Breast epithelium (tissue), 4 donors: ENCODE measurements at regions not wholly inside any gene's neighbourhood (a gene's known extent, or its start where the extent isn't known, plus 50 kb on each side); places are given as distances from the start of the nearest gene placed in this dataset.

Experiments
- DNase-seq, 2 donors: peaks; one replicate each; pipeline ENCODE4 v3.0.0-alpha.2; 2019; ENCODE audit warnings: low spot score in 2 of 2
- H3K27ac ChIP-seq, 2 donors: fragments of 200-600 bp; sonication (generic) in 1 of 2; one replicate each; pipeline ENCODE4 v1.5.1; 2016 to 2019; ENCODE audit warnings: mild to moderate bottlenecking in 1 of 2
- H3K27me3 ChIP-seq, 2 donors: fragments of 200-600 bp; sonication (generic) in 1 of 2; one replicate each; pipeline versions ENCODE4 v1.5.1 to v1.6.0; 2017 to 2019; ENCODE audit warnings: control low read depth in 1 of 2, mild to moderate bottlenecking in 1 of 2
- H3K36me3 ChIP-seq: fragments of 200-600 bp; one replicate; pipeline ENCODE4 v1.5.1; 2019
- H3K4me1 ChIP-seq, 2 donors: fragments of 200-600 bp; sonication (generic); one replicate each; pipeline ENCODE4 v1.5.1; 2016 to 2019; ENCODE audit warnings: control low read depth in 1 of 2
- H3K4me3 ChIP-seq, 3 donors: fragments of 200-600 bp; sonication (generic); 1 replicate in 2 of 3; 2 replicates in 1 of 3; pipeline ENCODE4 v1.5.1; 2016 to 2019; ENCODE audit warnings: mild to moderate bottlenecking in 3 of 3, moderate library complexity in 2 of 3
- H3K9me3 ChIP-seq, 2 donors: fragments of 200-600 bp; sonication (generic) in 1 of 2; one replicate each; pipeline ENCODE4 v1.5.1; 2016 to 2019; ENCODE audit warnings: control low read depth in 1 of 2
- CTCF ChIP-seq, 3 donors: fragments of 450-650 bp; IDR thresholded peaks; one replicate each; pipeline ENCODE4 v1.5.1; 2016 to 2017; ENCODE audit warnings: antibody characterized with exemption in 3 of 3, mild to moderate bottlenecking in 3 of 3, moderate library complexity in 3 of 3
- POLR2A ChIP-seq: fragments of 450-650 bp; IDR thresholded peaks from one replicate; pipeline ENCODE4 v1.6.1; 2016; ENCODE audit warnings: antibody characterized with exemption, mild to moderate bottlenecking, moderate library complexity
- POLR2AphosphoS5 ChIP-seq, 3 donors: sonication (generic); formaldehyde crosslinking; IDR thresholded peaks; one replicate each; pipeline ENCODE4 v1.6.1; 2017; ENCODE audit warnings: antibody characterized with exemption in 3 of 3
- intact Hi-C: fragments of 100-400 bp; cut with DNase I; formaldehyde crosslinking; loops from one replicate; pipeline ENCODE4 v1.15.1; 2023; ENCODE audit warnings: low total_unique reads

GRCh38 chr20:60704147-60704546, 547.9 kb upstream of the CDH4 start:
- H3K9me3 ChIP-seq: no peaks in the 10 kb centered on the region
- intact Hi-C loops: no loop called here
- no peak overlapping the region for H3K27ac ChIP-seq
- no peak overlapping the region for H3K4me3 ChIP-seq
- TF ChIP-seq POLR2AphosphoS5 (IDR thresholded peaks at IDR 0.05) (no peak), POLR2A (no peak), CTCF (IDR thresholded peaks at IDR 0.05) (no peak)
- DNase-seq: no peak
- H3K4me1 ChIP-seq: no peaks in the 10 kb centered on the region
- no peaks in the 10 kb centered on the region for H3K36me3 ChIP-seq
- no peaks in the 10 kb centered on the region for H3K27me3 ChIP-seq

- TF ChIP-seq POLR2AphosphoS5 (IDR thresholded peaks at IDR 0.05) (no peak), CTCF (IDR thresholded peaks at IDR 0.05) (no peak), POLR2A (no peak)
- H3K27ac ChIP-seq: no peak overlapping the region
- no peak overlapping the region for H3K4me3 ChIP-seq
- intact Hi-C loops: no loop called here
- no peaks in the 10 kb centered on the region for H3K4me1 ChIP-seq
- no peaks in the 10 kb centered on the region for H3K9me3 ChIP-seq
- no peaks in the 10 kb centered on the region for H3K27me3 ChIP-seq
- H3K36me3 ChIP-seq: no peaks in the 10 kb centered on the region
- DNase-seq: no peak
Observed at GRCh38 chr20:60713396-60713795, 538.7 kb upstream of the CDH4 start.

- Histone ChIP-seq H3K9me3 (no peaks in the 10 kb centered on the region), H3K36me3 (no peaks in the 10 kb centered on the region), H3K27me3 (no peaks in the 10 kb centered on the region), H3K4me3 (no peak overlapping the region), H3K4me1 (no peaks in the 10 kb centered on the region), H3K27ac (no peak overlapping the region)
- DNase-seq: no peak
- intact Hi-C loops: no loop called here
- TF ChIP-seq POLR2AphosphoS5 (IDR thresholded peaks at IDR 0.05) (no peak), CTCF (IDR thresholded peaks at IDR 0.05) (no peak), POLR2A (no peak)
Observed at GRCh38 chr20:60715172-60715571, 536.9 kb upstream of the CDH4 start.

GRCh38 chr20:60718743-60719480, 533.1 kb upstream of the CDH4 start:
- no peak for TF ChIP-seq CTCF (IDR thresholded peaks at IDR 0.05)
- TF ChIP-seq POLR2AphosphoS5 (IDR thresholded peaks at IDR 0.05): no peak
- no peak for TF ChIP-seq POLR2A
- no peaks in the 10 kb centered on the region for H3K4me1 ChIP-seq
- H3K36me3 ChIP-seq: no peaks in the 10 kb centered on the region
- no peak for DNase-seq
- no peaks in the 10 kb centered on the region for H3K9me3 ChIP-seq
- no peak overlapping the region for H3K4me3 ChIP-seq
- H3K27me3 ChIP-seq: no peaks in the 10 kb centered on the region
- H3K27ac ChIP-seq: no peak overlapping the region
- intact Hi-C loops: no loop called here

- Histone ChIP-seq H3K4me3 (no peak overlapping the region), H3K9me3 (peaks cover 2 to 12% of the 10 kb centered on the region in 2 donors), H3K36me3 (no peaks in the 10 kb centered on the region), H3K27ac (no peak overlapping the region), H3K27me3 (no peaks in the 10 kb centered on the region), H3K4me1 (no peaks in the 10 kb centered on the region)
- TF ChIP-seq POLR2AphosphoS5 (IDR thresholded peaks at IDR 0.05) (no peak), POLR2A (no peak), CTCF (IDR thresholded peaks at IDR 0.05) (no peak)
- DNase-seq: no peak
- intact Hi-C loops: loop anchor here (5.0 kb wide), 1 partner anchor 387 kb away; no protein-coding TSS in a partner anchor
Observed at GRCh38 chr20:60725311-60725906, 526.7 kb upstream of the CDH4 start.
